Astrocyte (in vitro differentiated cells and primary cell): ENCODE measurements at regions not wholly inside any gene's neighbourhood (a gene's known extent, or its start where the extent isn't known, plus 50 kb on each side); places are given as distances from the start of the nearest gene placed in this dataset.

Experiments used
- CTCF ChIP-seq: IDR thresholded peaks from 2 replicates; pipeline ENCODE4 v1.5.1; 2011; ENCODE audit warnings: low read depth, mild to moderate bottlenecking, inconsistent platforms, low read length, moderate library complexity; ENCODE audit not compliant: insufficient read depth
- EZH2 ChIP-seq: IDR thresholded peaks from 2 replicates; pipeline ENCODE4 v1.6.1; 2012; ENCODE audit warnings: mild to moderate bottlenecking, low read length, inconsistent platforms; ENCODE audit not compliant: insufficient read depth

GRCh38 chr1:125085720-125086591 lies 3901.2 kb downstream of the SRGAP2C start:
- TF ChIP-seq CTCF (no peak), EZH2 (no peak)
